ENCODE measurements at regions not wholly inside any gene's neighbourhood (a gene's known extent, or its start where the extent isn't known, plus 50 kb on each side); places are given as distances from the start of the nearest gene placed in this dataset.

DNA sequence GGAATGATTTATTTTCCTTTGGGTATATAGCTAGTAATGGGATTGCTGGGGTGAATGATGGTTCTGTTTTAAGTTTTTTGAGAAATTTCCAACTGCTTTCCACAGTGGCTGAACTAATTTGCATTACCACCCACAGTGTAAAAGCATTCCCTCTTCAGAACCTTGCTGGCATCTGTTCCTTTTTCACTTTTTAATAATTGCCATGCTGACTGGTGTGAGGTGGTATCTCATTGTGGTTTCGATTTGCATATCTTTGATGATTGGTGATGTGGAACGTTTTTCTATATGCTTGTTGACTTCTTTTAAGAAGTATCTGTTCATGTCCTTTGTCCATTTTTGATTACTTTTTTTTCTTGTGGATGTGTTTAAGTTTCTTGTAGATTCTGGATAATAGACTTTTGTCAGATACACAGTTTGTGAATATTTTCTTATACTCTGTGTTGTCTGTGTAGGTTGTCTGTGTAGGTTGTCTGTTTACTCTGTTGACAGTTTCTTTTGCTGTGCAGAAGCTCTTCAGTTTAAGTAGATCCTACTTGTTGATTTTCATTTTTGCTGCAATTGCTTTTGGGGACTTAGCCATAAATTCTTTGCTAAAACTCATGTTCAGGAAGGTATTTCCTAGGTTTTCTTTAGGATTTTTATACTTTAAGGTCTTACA lies 291.8 kb upstream of the DDI1 start:
- TF ChIP-seq, protein P1, sequence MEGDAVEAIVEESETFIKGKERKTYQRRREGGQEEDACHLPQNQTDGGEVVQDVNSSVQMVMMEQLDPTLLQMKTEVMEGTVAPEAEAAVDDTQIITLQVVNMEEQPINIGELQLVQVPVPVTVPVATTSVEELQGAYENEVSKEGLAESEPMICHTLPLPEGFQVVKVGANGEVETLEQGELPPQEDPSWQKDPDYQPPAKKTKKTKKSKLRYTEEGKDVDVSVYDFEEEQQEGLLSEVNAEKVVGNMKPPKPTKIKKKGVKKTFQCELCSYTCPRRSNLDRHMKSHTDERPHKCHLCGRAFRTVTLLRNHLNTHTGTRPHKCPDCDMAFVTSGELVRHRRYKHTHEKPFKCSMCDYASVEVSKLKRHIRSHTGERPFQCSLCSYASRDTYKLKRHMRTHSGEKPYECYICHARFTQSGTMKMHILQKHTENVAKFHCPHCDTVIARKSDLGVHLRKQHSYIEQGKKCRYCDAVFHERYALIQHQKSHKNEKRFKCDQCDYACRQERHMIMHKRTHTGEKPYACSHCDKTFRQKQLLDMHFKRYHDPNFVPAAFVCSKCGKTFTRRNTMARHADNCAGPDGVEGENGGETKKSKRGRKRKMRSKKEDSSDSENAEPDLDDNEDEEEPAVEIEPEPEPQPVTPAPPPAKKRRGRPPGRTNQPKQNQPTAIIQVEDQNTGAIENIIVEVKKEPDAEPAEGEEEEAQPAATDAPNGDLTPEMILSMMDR (IDR thresholded peaks at IDR 0.05; ENCODE audit: unreplicated experiment) = no peak
- H3K4me1 Mint-ChIP-seq (ENCODE audit: low read depth) = no peaks in the 10 kb centered on the region
- H3K4me3 Mint-ChIP-seq (ENCODE audit: low read depth) = no peak overlapping the region
- no peaks in the 10 kb centered on the region for H3K27me3 Mint-ChIP-seq
- no peak overlapping the region for H3K27ac Mint-ChIP-seq
- peaks cover 25% of the 10 kb centered on the region for H3K9me3 Mint-ChIP-seq (ENCODE audit: low read depth)
- DNase-seq (ENCODE audit: low spot score, unreplicated experiment) = no peak
- H3K36me3 Mint-ChIP-seq (ENCODE audit: insufficient read depth) = peaks cover 6% of the 10 kb centered on the region

DNA sequence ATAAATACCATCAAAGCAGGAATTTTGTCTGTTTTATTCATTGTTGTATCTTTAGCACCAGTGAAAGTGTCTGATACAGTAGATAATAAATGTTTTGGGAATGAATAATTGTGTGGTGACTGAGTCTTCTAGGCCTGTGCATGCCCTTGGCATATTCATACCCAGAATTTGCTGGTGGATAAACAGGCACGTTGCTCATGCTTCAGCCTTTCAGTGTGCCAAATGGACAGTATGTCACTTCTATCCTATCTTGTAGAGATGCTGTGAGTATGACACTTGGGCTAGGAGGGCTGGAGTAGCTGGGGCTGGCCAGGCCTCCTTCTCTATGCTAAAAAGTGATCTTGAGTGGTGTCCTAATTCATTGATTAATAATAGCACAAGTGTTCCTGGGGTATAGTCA lies 287.3 kb upstream of the DDI1 start:
- peaks cover 6% of the 10 kb centered on the region for H3K36me3 Mint-ChIP-seq (ENCODE audit: insufficient read depth)

DNA sequence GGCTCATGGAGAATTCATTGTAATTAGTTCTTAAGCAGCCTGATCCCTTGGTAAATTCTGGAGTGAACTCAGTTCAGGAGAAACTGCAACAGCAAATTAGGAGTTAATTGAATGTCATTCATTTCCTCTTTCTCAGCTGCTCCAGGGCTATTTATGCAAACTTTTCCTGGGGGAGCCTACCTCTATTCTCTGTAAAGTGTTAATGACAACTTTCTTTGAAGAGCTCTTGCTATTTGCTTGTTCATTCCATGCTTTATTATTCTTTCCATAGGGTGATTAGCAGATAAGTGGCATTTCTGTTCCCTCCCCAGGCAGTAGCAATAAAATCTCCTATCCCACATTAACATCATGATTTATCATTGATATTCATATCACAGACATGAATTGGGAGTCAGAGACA lies 267.6 kb upstream of the DDI1 start:
- no peaks in the 10 kb centered on the region for H3K9me3 Mint-ChIP-seq (ENCODE audit: low read depth)
- no peak overlapping the region for H3K4me3 Mint-ChIP-seq (ENCODE audit: low read depth)
- no peak for DNase-seq (ENCODE audit: low spot score, unreplicated experiment)

More for the DNA sequence above, 287.3 kb upstream of the DDI1 start:
- Mint-ChIP-seq H3K4me3 (ENCODE audit: low read depth) (no peak overlapping the region), H3K27me3 (peaks cover 3% of the 10 kb centered on the region), H3K4me1 (ENCODE audit: low read depth) (no peaks in the 10 kb centered on the region), H3K27ac (no peak overlapping the region), H3K9me3 (ENCODE audit: low read depth) (peaks cover 26% of the 10 kb centered on the region)
- TF ChIP-seq, protein P1 (IDR thresholded peaks at IDR 0.05; ENCODE audit: unreplicated experiment) = no peak
- DNase-seq (ENCODE audit: low spot score, unreplicated experiment) = no peak

DNA sequence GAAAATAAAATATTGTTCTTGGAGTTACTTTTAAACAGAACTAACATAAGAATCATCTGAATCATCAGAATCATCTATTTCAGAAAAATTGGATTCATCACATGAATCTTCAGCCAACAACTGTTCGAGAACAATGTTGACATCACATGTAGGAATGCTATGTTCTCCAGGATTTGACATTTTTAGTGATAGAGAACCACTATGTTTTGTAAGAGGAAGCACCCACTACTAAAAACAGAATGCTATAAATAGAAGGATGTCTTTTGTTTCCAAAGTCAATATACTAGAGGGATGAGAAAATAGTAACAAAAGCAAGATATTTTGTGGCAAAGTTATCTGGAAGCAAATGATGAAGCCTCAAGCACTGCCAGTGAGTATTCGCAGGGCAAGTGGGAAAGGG lies 263.4 kb upstream of the DDI1 start:
- TF ChIP-seq, protein P1 (IDR thresholded peaks at IDR 0.05; ENCODE audit: unreplicated experiment) = no peak
- Mint-ChIP-seq H3K9me3 (ENCODE audit: low read depth) (no peaks in the 10 kb centered on the region), H3K4me3 (ENCODE audit: low read depth) (no peak overlapping the region), H3K36me3 (ENCODE audit: insufficient read depth) (no peaks in the 10 kb centered on the region), H3K27ac (no peak overlapping the region), H3K4me1 (ENCODE audit: low read depth) (no peaks in the 10 kb centered on the region), H3K27me3 (no peaks in the 10 kb centered on the region)
- DNase-seq (ENCODE audit: low spot score, unreplicated experiment) = no peak

More for the DNA sequence above, 267.6 kb upstream of the DDI1 start:
- H3K36me3 Mint-ChIP-seq (ENCODE audit: insufficient read depth) = no peaks in the 10 kb centered on the region
- no peaks in the 10 kb centered on the region for H3K4me1 Mint-ChIP-seq (ENCODE audit: low read depth)
- H3K27me3 Mint-ChIP-seq = no peaks in the 10 kb centered on the region
- TF ChIP-seq, protein P1 (IDR thresholded peaks at IDR 0.05; ENCODE audit: unreplicated experiment) = no peak
- no peak overlapping the region for H3K27ac Mint-ChIP-seq

DNA sequence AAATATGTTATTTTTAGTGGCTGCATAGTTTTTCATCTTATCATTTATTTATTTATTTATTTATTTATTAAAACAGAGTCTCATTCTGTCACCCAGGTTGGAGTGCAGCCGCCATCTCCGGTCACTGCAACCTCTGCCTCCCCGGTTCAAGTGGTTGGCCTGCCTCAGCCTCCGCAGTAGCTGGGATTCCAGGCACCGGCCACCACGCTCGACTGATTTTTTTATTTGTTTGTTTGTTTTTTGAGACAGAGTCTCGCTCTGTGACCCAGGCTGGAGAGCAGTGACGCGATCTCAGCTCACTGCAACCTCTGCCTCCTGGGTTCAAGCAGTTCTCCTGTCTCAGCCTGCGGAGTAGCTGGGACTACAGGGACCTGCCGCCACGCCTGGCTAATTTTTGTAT lies 262.9 kb upstream of the DDI1 start:
- no peaks in the 10 kb centered on the region for H3K9me3 Mint-ChIP-seq (ENCODE audit: low read depth)

More for the DNA sequence above, 262.9 kb upstream of the DDI1 start:
- no peaks in the 10 kb centered on the region for H3K4me1 Mint-ChIP-seq (ENCODE audit: low read depth)
- no peak overlapping the region for H3K27ac Mint-ChIP-seq
- no peak for DNase-seq (ENCODE audit: low spot score, unreplicated experiment)
- no peaks in the 10 kb centered on the region for H3K27me3 Mint-ChIP-seq
- no peaks in the 10 kb centered on the region for H3K36me3 Mint-ChIP-seq (ENCODE audit: insufficient read depth)
- H3K4me3 Mint-ChIP-seq (ENCODE audit: low read depth) = no peak overlapping the region
- TF ChIP-seq, protein P1 (IDR thresholded peaks at IDR 0.05; ENCODE audit: unreplicated experiment) = no peak
